ENCODE measurements at regions not wholly inside any gene's neighbourhood (a gene's known extent, or its start where the extent isn't known, plus 50 kb on each side); places are given as distances from the start of the nearest gene placed in this dataset.

DNA sequence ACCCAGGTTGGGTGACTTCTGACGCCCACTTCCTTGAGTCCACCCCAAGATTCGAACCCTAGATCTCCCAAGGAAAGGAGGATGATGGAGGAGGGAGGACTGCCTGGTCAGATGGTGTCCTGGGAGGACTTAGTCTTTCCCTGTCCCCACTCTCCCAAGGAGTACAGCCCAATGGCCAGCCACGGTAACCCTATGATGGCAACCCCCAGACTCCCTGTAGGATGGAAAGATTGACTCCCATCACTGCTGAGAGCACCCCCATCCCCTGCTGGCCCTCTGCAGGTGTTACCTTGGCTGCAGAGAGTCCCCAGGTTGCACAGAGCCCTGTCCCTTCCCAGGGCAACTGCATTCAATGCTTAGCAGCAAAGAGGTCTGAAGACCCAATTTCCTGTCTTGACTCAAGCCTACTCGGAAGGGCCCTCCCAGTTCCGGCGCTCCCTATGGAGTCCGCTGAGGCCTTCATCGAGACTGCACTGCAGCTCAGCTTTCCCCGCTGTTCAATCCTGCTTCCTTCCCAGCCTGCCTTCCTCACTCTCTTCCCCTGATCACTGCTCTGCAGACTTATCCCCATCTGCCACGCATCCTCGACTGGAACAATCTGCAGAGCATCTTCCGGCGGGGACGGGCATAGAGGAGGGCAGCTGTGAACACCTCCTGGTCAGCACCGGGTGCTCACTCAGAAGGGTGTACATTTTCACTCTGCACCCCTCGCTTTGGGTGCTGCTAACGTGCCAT, 50.8 kb upstream of the OCM2 start:
- DNase-seq = no peak

DNA sequence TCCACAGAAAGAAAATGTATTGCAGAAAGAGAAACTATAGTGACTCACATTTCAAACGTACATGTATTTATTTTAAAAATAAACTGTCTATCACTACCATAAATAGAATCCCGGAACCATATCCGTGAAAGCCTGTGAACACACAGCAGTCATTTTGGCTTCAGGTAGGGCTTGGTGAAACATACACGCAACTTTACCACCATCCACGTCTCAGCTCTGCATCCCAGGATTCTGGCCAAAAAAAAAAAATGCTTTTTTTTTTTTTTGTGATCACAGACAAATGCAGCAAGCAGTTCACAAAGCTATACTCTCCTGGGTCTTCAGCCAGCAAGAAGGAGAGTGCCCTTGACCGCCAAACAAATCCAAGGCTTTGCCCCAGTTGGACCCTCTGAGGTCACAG, 56.8 kb upstream of the OCM2 start:
- DNase-seq = no peak

DNA sequence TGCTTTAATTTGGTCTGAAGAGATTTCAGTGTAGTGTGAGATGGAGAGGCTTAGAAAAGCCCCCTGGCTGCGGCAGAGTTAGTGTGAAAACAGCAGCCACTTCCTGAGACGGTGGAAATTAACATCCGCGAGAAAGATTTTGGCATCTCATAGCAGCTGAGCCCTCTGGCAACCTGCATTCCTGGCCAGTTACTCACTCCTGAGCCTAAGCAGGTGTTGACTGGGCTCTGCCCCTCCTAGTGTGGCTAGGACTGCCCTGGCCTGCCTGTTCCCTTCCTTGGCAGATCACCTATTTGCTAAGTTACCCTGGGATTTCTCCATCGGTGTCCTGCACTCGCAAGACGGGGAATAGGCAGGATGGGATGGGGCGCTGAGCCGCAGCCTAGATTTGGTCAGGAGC, 57.6 kb upstream of the LMTK2 start:
- no peak for DNase-seq

DNA sequence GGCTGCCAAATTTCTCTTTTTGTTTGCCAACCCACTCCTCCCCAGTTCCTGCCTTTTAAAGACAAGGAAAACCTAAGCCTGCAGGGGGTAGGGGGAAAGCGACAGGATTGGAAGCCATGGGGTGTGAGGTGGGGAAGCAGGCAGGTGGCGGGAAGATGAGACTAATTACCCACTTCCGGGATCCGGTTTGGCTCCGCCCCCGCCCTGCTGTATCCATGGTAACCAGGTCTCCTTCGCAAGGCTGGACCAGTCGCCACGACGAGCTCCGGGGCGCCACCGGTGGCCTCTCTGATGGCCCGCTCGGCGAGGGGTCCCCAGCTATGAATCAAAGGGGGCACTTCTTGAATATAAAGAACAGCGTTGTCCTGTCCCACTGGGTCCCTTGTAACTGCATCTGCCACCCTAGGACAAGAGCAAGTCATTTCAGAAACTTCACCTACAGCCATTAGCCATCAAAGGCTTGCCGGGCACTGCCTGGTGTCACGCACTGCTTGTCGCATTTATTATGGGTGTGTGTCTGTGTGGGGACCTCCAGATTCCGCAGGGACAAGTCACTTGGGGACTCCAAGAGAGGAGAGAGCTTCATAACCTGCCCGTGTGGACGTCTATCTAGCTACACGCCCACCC, 55.4 kb upstream of the LMTK2 start:
- peak; percentile 46 for DNase-seq

DNA sequence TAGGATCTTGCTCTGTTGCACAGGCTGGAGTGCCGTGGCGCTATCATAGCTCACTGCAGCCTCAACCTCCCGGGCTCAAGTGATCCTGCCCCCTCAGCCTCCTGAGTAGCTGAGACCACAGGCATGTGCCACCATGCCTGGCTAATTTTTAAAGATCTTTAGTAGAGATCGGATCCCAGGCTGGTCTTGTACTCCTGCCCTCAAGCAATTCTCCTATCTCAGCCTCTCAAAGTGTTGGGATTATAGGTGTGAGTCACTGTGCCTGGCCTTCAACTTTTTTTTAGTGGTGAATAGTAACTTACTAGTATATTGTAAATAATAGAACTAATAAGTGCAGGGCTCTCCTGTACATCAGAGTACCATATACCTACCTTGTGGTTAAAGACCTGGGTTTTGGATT, 52.1 kb upstream of the LMTK2 start:
- DNase-seq = no peak

DNA sequence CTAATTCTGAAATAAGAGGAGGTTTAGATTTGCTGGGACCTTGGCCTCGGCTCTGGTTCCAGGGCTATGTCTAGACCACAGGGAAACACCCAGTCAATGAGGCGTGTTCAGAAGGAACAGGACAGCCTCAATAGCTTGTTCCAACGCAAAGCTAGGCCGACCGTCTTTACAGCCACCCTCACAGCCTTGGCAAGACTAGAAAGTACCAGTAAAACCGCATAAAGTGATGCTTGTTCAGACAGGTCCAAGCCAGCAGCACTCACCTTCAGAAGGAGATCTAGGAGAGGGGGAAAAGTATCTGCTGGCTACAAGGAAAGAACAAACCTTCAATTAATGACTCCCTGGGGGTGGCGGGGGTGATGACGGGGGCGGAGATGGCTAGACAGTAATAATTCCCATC, 50.1 kb upstream of the LMTK2 start:
- no peak for DNase-seq

All from activated CD4-positive, alpha-beta T cell treated with anti-CD3 and anti-CD28 coated beads for 4 hours (primary cell).